ENCODE measurements at regions not wholly inside any gene's neighbourhood (a gene's known extent, or its start where the extent isn't known, plus 50 kb on each side); places are given as distances from the start of the nearest gene placed in this dataset.

GRCh38 chr16:52624891-52625290, 77.9 kb upstream of the TOX3 start:
- no peaks in the 10 kb centered on the region for H3K79me2 ChIP-seq (ENCODE audit: low read length)
- no peak overlapping the region for H3K4me2 ChIP-seq (ENCODE audit: low read depth, low read length, poor library complexity, severe bottlenecking)
- no peak overlapping the region for H2AFZ ChIP-seq (ENCODE audit: low read length)

GRCh38 chr16:52621651-52622050, 74.7 kb upstream of the TOX3 start:
- no peak overlapping the region for H3K4me3 ChIP-seq (ENCODE audit: low read length)
- H2AFZ ChIP-seq (ENCODE audit: low read length): no peak overlapping the region

More at GRCh38 chr16:52624891-52625290, 77.9 kb upstream of the TOX3 start:
- H3K9me3 ChIP-seq (ENCODE audit: low read length): no peaks in the 10 kb centered on the region
- DNase-seq: no peak
- H3K9me2 ChIP-seq (replicated peaks; ENCODE audit: insufficient read depth, low read length): no peaks in the 10 kb centered on the region
- no peaks in the 10 kb centered on the region for H4K20me1 ChIP-seq (ENCODE audit: insufficient read depth, low read depth, low read length)
- H3K36me3 ChIP-seq (ENCODE audit: insufficient read depth, low read length): no peaks in the 10 kb centered on the region
- H3K9ac ChIP-seq (ENCODE audit: low read length): no peak overlapping the region
- no peaks in the 10 kb centered on the region for H3K4me1 ChIP-seq (ENCODE audit: low read length)
- no peak overlapping the region for H3K4me3 ChIP-seq (ENCODE audit: low read length)
- no peak overlapping the region for H3K27ac ChIP-seq (ENCODE audit: low read length)
- no peaks in the 10 kb centered on the region for H3K27me3 ChIP-seq (ENCODE audit: low read length)

GRCh38 chr16:52618753-52619497, 72.0 kb upstream of the TOX3 start:
- no peaks in the 10 kb centered on the region for H3K36me3 ChIP-seq (ENCODE audit: insufficient read depth, low read length)

More at GRCh38 chr16:52621651-52622050, 74.7 kb upstream of the TOX3 start:
- DNase-seq: no peak
- Histone ChIP-seq H4K20me1 (ENCODE audit: insufficient read depth, low read depth, low read length) (no peaks in the 10 kb centered on the region), H3K9me3 (ENCODE audit: low read length) (no peaks in the 10 kb centered on the region), H3K27ac (ENCODE audit: low read length) (no peak overlapping the region), H3K27me3 (ENCODE audit: low read length) (no peaks in the 10 kb centered on the region), H3K79me2 (ENCODE audit: low read length) (no peaks in the 10 kb centered on the region), H3K9ac (ENCODE audit: low read length) (no peak overlapping the region), H3K36me3 (ENCODE audit: insufficient read depth, low read length) (no peaks in the 10 kb centered on the region), H3K9me2 (replicated peaks; ENCODE audit: insufficient read depth, low read length) (no peaks in the 10 kb centered on the region), H3K4me2 (ENCODE audit: low read depth, low read length, poor library complexity, severe bottlenecking) (no peak overlapping the region), H3K4me1 (ENCODE audit: low read length) (no peaks in the 10 kb centered on the region)

GRCh38 chr16:52617591-52617990, 70.6 kb upstream of the TOX3 start:
- DNase-seq: no peak
- Histone ChIP-seq H3K4me3 (ENCODE audit: low read length) (no peak overlapping the region), H2AFZ (ENCODE audit: low read length) (no peak overlapping the region), H3K4me1 (ENCODE audit: low read length) (no peaks in the 10 kb centered on the region), H3K79me2 (ENCODE audit: low read length) (no peaks in the 10 kb centered on the region), H3K9me2 (replicated peaks; ENCODE audit: insufficient read depth, low read length) (no peaks in the 10 kb centered on the region), H3K9me3 (ENCODE audit: low read length) (no peaks in the 10 kb centered on the region), H3K27ac (ENCODE audit: low read length) (no peak overlapping the region), H3K4me2 (ENCODE audit: low read depth, low read length, poor library complexity, severe bottlenecking) (no peak overlapping the region), H3K9ac (ENCODE audit: low read length) (no peak overlapping the region), H3K36me3 (ENCODE audit: insufficient read depth, low read length) (no peaks in the 10 kb centered on the region), H4K20me1 (ENCODE audit: insufficient read depth, low read depth, low read length) (no peaks in the 10 kb centered on the region), H3K27me3 (ENCODE audit: low read length) (no peaks in the 10 kb centered on the region)

More at GRCh38 chr16:52618753-52619497, 72.0 kb upstream of the TOX3 start:
- H3K9me3 ChIP-seq (ENCODE audit: low read length): no peaks in the 10 kb centered on the region
- no peaks in the 10 kb centered on the region for H3K27me3 ChIP-seq (ENCODE audit: low read length)
- no peak for DNase-seq
- no peaks in the 10 kb centered on the region for H4K20me1 ChIP-seq (ENCODE audit: insufficient read depth, low read depth, low read length)
- H2AFZ ChIP-seq (ENCODE audit: low read length): no peak overlapping the region
- H3K9me2 ChIP-seq (replicated peaks; ENCODE audit: insufficient read depth, low read length): no peaks in the 10 kb centered on the region
- H3K4me2 ChIP-seq (ENCODE audit: low read depth, low read length, poor library complexity, severe bottlenecking): no peak overlapping the region
- no peak overlapping the region for H3K27ac ChIP-seq (ENCODE audit: low read length)
- H3K79me2 ChIP-seq (ENCODE audit: low read length): no peaks in the 10 kb centered on the region
- no peak overlapping the region for H3K4me3 ChIP-seq (ENCODE audit: low read length)
- H3K4me1 ChIP-seq (ENCODE audit: low read length): no peaks in the 10 kb centered on the region
- H3K9ac ChIP-seq (ENCODE audit: low read length): no peak overlapping the region

GRCh38 chr16:52613508-52613907, 66.6 kb upstream of the TOX3 start:
- no peak overlapping the region for H2AFZ ChIP-seq (ENCODE audit: low read length)
- H3K27me3 ChIP-seq (ENCODE audit: low read length): no peaks in the 10 kb centered on the region
- H3K9me2 ChIP-seq (replicated peaks; ENCODE audit: insufficient read depth, low read length): no peaks in the 10 kb centered on the region
- H3K4me1 ChIP-seq (ENCODE audit: low read length): no peaks in the 10 kb centered on the region
- H3K36me3 ChIP-seq (ENCODE audit: insufficient read depth, low read length): no peaks in the 10 kb centered on the region
- H3K4me2 ChIP-seq (ENCODE audit: low read depth, low read length, poor library complexity, severe bottlenecking): no peak overlapping the region
- H3K9me3 ChIP-seq (ENCODE audit: low read length): no peaks in the 10 kb centered on the region
- H3K4me3 ChIP-seq (ENCODE audit: low read length): no peak overlapping the region
- no peaks in the 10 kb centered on the region for H3K79me2 ChIP-seq (ENCODE audit: low read length)
- H4K20me1 ChIP-seq (ENCODE audit: insufficient read depth, low read depth, low read length): no peaks in the 10 kb centered on the region
- H3K9ac ChIP-seq (ENCODE audit: low read length): no peak overlapping the region
- DNase-seq: peak; percentile 47
- no peak overlapping the region for H3K27ac ChIP-seq (ENCODE audit: low read length)

- H3K79me2 ChIP-seq (ENCODE audit: low read length): no peaks in the 10 kb centered on the region
- H3K4me2 ChIP-seq (ENCODE audit: low read depth, low read length, poor library complexity, severe bottlenecking): no peak overlapping the region
- H3K27ac ChIP-seq (ENCODE audit: low read length): no peak overlapping the region
- H3K9me3 ChIP-seq (ENCODE audit: low read length): no peaks in the 10 kb centered on the region
- no peaks in the 10 kb centered on the region for H3K27me3 ChIP-seq (ENCODE audit: low read length)
- H3K9ac ChIP-seq (ENCODE audit: low read length): no peak overlapping the region
- H4K20me1 ChIP-seq (ENCODE audit: insufficient read depth, low read depth, low read length): no peaks in the 10 kb centered on the region
- H3K4me1 ChIP-seq (ENCODE audit: low read length): no peaks in the 10 kb centered on the region
- no peaks in the 10 kb centered on the region for H3K9me2 ChIP-seq (replicated peaks; ENCODE audit: insufficient read depth, low read length)
- H3K4me3 ChIP-seq (ENCODE audit: low read length): no peak overlapping the region
- H3K36me3 ChIP-seq (ENCODE audit: insufficient read depth, low read length): no peaks in the 10 kb centered on the region
- no peak for DNase-seq
- no peak overlapping the region for H2AFZ ChIP-seq (ENCODE audit: low read length)
These were observed 65.1 kb upstream of the TOX3 start for GRCh38 chr16:52611817-52612673.

- H3K9me2 ChIP-seq (replicated peaks; ENCODE audit: insufficient read depth, low read length): no peaks in the 10 kb centered on the region
- H3K36me3 ChIP-seq (ENCODE audit: insufficient read depth, low read length): no peaks in the 10 kb centered on the region
- H3K4me2 ChIP-seq (ENCODE audit: low read depth, low read length, poor library complexity, severe bottlenecking): no peak overlapping the region
- H3K27me3 ChIP-seq (ENCODE audit: low read length): no peaks in the 10 kb centered on the region
- H3K27ac ChIP-seq (ENCODE audit: low read length): no peak overlapping the region
- no peak overlapping the region for H2AFZ ChIP-seq (ENCODE audit: low read length)
- no peak for DNase-seq
- H3K9ac ChIP-seq (ENCODE audit: low read length): no peak overlapping the region
- no peaks in the 10 kb centered on the region for H3K79me2 ChIP-seq (ENCODE audit: low read length)
- no peaks in the 10 kb centered on the region for H3K4me1 ChIP-seq (ENCODE audit: low read length)
- no peak overlapping the region for H3K4me3 ChIP-seq (ENCODE audit: low read length)
- no peaks in the 10 kb centered on the region for H4K20me1 ChIP-seq (ENCODE audit: insufficient read depth, low read depth, low read length)
- H3K9me3 ChIP-seq (ENCODE audit: low read length): no peaks in the 10 kb centered on the region
These were observed 56.1 kb upstream of the TOX3 start for GRCh38 chr16:52603015-52603414.

GRCh38 chr16:52597772-52598483, 51.0 kb upstream of the TOX3 start:
- Histone ChIP-seq H3K9me2 (replicated peaks; ENCODE audit: insufficient read depth, low read length) (no peaks in the 10 kb centered on the region), H3K4me2 (ENCODE audit: low read depth, low read length, poor library complexity, severe bottlenecking) (no peak overlapping the region), H3K27ac (ENCODE audit: low read length) (no peak overlapping the region), H3K9me3 (ENCODE audit: low read length) (no peaks in the 10 kb centered on the region), H3K79me2 (ENCODE audit: low read length) (no peaks in the 10 kb centered on the region), H3K4me3 (ENCODE audit: low read length) (no peak overlapping the region), H2AFZ (ENCODE audit: low read length) (no peak overlapping the region), H4K20me1 (ENCODE audit: insufficient read depth, low read depth, low read length) (no peaks in the 10 kb centered on the region), H3K9ac (ENCODE audit: low read length) (no peak overlapping the region), H3K27me3 (ENCODE audit: low read length) (no peaks in the 10 kb centered on the region), H3K36me3 (ENCODE audit: insufficient read depth, low read length) (no peaks in the 10 kb centered on the region), H3K4me1 (ENCODE audit: low read length) (no peaks in the 10 kb centered on the region)
- no peak for DNase-seq

Data from Karpas-422 (cell line).